GM13976 (cell line): ENCODE measurements at regions not wholly inside any gene's neighbourhood (a gene's known extent, or its start where the extent isn't known, plus 50 kb on each side); places are given as distances from the start of the nearest gene placed in this dataset.

ENCODE experiments used
- DNase-seq: peaks from one replicate; pipeline ENCODE4 v3.0.0; 2012; ENCODE audit warnings: low spot score
- CTCF ChIP-seq: IDR thresholded peaks from 2 replicates; pipeline ENCODE4 v1.5.1; 2012; ENCODE audit warnings: borderline replicate concordance, mild to moderate bottlenecking; ENCODE audit not compliant: insufficient read depth; ENCODE audit errors: extremely low read depth, missing control alignments, control extremely low read depth
- in situ Hi-C: fragments of 300-500 bp; cut with MboI; formaldehyde crosslinking; loops from one replicate; pipeline ENCODE4 v1.12.0; 2022; ENCODE audit warnings: low sequenced_read_pairs, mixed read lengths, inconsistent platforms; ENCODE audit not compliant: unreplicated experiment

- TF ChIP-seq CTCF = no peak
- no peak for DNase-seq
- in situ Hi-C loops = no loop called here
Measured at GRCh38 chr14:49480053-49480760, 106.0 kb downstream of the RPS29 start.

- in situ Hi-C loops = no loop called here
- no peak for DNase-seq
- TF ChIP-seq CTCF = no peak
Measured at GRCh38 chr14:49479432-49479831, 106.7 kb downstream of the RPS29 start.

GRCh38 chr14:49478784-49479183, 107.4 kb downstream of the RPS29 start:
- no peak for DNase-seq
- TF ChIP-seq CTCF = no peak
- in situ Hi-C loops = no loop called here

GRCh38 chr14:49467091-49467490, 119.1 kb downstream of the RPS29 start:
- in situ Hi-C loops = no loop called here
- DNase-seq = no peak

GRCh38 chr14:49464885-49465284, 121.3 kb downstream of the RPS29 start:
- no peak for TF ChIP-seq CTCF
- DNase-seq = no peak
- in situ Hi-C loops = no loop called here

More at GRCh38 chr14:49467091-49467490, 119.1 kb downstream of the RPS29 start:
- no peak for TF ChIP-seq CTCF

- DNase-seq = no peak
- in situ Hi-C loops = no loop called here
- TF ChIP-seq CTCF = no peak
Measured at GRCh38 chr14:49463146-49463545, 123.0 kb downstream of the RPS29 start.
